ENCODE measurements at regions not wholly inside any gene's neighbourhood (a gene's known extent, or its start where the extent isn't known, plus 50 kb on each side); places are given as distances from the start of the nearest gene placed in this dataset.

DNA sequence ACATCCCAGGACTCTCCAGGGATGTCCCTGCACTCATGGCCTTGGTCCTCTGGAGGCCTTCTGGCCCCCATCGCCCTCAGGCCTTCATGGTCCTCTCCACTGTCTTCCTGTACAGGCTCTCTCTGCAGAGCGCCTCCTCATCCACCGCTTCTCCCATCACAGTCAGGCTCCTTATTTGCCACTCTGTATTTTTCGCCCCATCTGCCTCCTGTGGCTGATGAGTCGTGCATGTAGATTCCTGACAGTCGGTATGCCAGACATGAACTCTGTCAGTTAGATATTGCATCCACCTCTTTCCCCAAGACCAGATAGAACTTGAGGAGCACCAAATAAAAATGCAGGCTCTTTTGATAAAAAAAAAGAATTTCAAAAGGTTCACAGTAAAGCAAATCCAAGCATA lies 362.8 kb downstream of the IRX1 start:
- no peaks in the 10 kb centered on the region for H3K79me2 ChIP-seq
- H3K4me2 ChIP-seq (ENCODE audit: low read length): no peak overlapping the region
- H3K4me1 ChIP-seq: no peaks in the 10 kb centered on the region
- no peaks in the 10 kb centered on the region for H3K36me3 ChIP-seq (ENCODE audit: control insufficient read depth, insufficient read depth, low read length)
- H3K9me3 ChIP-seq (ENCODE audit: control insufficient read depth, low read length): no peaks in the 10 kb centered on the region
- H3K27ac ChIP-seq: no peak overlapping the region
- no peak overlapping the region for H3K4me3 ChIP-seq (ENCODE audit: low read depth, low read length)
- no peaks in the 10 kb centered on the region for H3K27me3 ChIP-seq (ENCODE audit: control insufficient read depth, insufficient read depth, low read length)
- TF ChIP-seq, protein P1, sequence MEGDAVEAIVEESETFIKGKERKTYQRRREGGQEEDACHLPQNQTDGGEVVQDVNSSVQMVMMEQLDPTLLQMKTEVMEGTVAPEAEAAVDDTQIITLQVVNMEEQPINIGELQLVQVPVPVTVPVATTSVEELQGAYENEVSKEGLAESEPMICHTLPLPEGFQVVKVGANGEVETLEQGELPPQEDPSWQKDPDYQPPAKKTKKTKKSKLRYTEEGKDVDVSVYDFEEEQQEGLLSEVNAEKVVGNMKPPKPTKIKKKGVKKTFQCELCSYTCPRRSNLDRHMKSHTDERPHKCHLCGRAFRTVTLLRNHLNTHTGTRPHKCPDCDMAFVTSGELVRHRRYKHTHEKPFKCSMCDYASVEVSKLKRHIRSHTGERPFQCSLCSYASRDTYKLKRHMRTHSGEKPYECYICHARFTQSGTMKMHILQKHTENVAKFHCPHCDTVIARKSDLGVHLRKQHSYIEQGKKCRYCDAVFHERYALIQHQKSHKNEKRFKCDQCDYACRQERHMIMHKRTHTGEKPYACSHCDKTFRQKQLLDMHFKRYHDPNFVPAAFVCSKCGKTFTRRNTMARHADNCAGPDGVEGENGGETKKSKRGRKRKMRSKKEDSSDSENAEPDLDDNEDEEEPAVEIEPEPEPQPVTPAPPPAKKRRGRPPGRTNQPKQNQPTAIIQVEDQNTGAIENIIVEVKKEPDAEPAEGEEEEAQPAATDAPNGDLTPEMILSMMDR (IDR thresholded peaks at IDR 0.05): no peak
- H3K9ac ChIP-seq: no peak overlapping the region
- no peak overlapping the region for H2AFZ ChIP-seq

DNA sequence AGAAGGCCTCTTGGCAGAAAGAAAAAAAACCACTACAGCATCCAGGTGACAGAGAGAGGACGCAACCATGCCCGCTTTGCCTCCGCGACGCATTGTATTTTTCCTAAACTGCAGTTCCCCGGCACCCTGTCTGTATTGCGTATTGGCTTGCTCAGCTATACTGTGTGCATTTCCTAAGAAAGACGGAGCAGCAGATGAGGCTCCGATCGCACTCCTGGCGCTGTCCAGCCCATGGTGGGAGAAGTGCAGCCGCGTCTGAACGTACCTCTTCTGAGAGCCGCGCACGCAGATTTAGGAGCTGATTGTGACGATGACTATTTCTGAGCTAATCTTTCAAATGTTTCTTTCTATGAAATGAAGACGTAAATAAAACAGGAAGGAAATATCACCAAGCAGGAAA lies 366.5 kb downstream of the IRX1 start:
- Histone ChIP-seq H3K36me3 (ENCODE audit: control insufficient read depth, insufficient read depth, low read length) (no peaks in the 10 kb centered on the region), H3K4me2 (ENCODE audit: low read length) (no peak overlapping the region), H3K9me3 (ENCODE audit: control insufficient read depth, low read length) (no peaks in the 10 kb centered on the region), H3K27ac (no peak overlapping the region), H3K4me1 (no peaks in the 10 kb centered on the region), H3K9ac (no peak overlapping the region), H3K79me2 (no peaks in the 10 kb centered on the region), H3K4me3 (ENCODE audit: low read depth, low read length) (no peak overlapping the region), H3K27me3 (ENCODE audit: control insufficient read depth, insufficient read depth, low read length) (no peaks in the 10 kb centered on the region), H2AFZ (no peak overlapping the region)
- TF ChIP-seq, protein P1 (IDR thresholded peaks at IDR 0.05): no peak

DNA sequence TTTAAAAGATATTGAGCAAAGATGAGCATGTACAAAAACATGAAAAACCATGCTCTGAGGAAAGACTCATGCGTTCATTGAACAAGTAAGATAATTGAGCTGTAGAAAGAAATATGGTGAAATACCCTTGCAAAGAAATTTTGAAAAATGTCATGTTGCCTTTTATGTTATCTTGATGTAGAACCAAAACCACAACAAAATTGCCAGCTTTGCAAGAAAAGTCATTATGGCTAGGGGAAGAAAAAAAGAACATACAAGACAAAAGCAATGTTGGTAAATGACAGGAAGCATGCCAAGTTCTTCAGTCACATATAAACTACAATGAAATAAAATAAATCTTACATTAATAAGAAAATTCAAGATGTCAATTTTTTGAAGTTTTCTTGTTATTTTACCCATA lies 368.0 kb downstream of the IRX1 start:
- Histone ChIP-seq H3K36me3 (ENCODE audit: control insufficient read depth, insufficient read depth, low read length) (no peaks in the 10 kb centered on the region), H3K27me3 (ENCODE audit: control insufficient read depth, insufficient read depth, low read length) (no peaks in the 10 kb centered on the region), H3K4me3 (ENCODE audit: low read depth, low read length) (no peak overlapping the region), H3K79me2 (no peaks in the 10 kb centered on the region), H3K9ac (no peak overlapping the region), H3K27ac (no peak overlapping the region), H3K4me1 (no peaks in the 10 kb centered on the region), H3K9me3 (ENCODE audit: control insufficient read depth, low read length) (no peaks in the 10 kb centered on the region), H2AFZ (no peak overlapping the region), H3K4me2 (ENCODE audit: low read length) (no peak overlapping the region)
- TF ChIP-seq, protein P1 (IDR thresholded peaks at IDR 0.05): no peak

DNA sequence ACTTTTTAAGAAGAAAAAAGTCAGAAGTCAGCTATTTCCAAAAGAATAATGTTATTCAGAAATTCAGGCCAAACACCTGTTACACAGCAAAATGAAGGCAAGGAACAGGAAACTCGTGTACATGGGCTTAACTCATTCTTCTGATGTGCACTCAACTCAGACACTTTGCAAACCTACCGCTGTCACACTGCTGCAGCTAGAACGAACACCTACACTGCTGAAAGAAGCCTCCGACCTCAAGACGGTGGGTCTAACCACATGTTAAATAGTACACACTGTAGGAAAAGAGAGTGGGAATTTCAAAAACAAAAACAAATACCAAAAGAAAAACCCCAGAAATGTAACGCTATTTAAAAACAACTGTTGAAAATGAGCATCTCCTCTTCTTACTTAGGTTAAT lies 384.5 kb downstream of the IRX1 start:
- Histone ChIP-seq H3K27ac (no peak overlapping the region), H2AFZ (no peak overlapping the region), H3K79me2 (no peaks in the 10 kb centered on the region), H3K4me1 (no peaks in the 10 kb centered on the region), H3K4me2 (ENCODE audit: low read length) (no peak overlapping the region), H3K27me3 (ENCODE audit: control insufficient read depth, insufficient read depth, low read length) (no peaks in the 10 kb centered on the region), H3K36me3 (ENCODE audit: control insufficient read depth, insufficient read depth, low read length) (no peaks in the 10 kb centered on the region), H3K9ac (no peak overlapping the region), H3K9me3 (ENCODE audit: control insufficient read depth, low read length) (no peaks in the 10 kb centered on the region), H3K4me3 (ENCODE audit: low read depth, low read length) (no peak overlapping the region)
- TF ChIP-seq, protein P1 (IDR thresholded peaks at IDR 0.05): no peak

DNA sequence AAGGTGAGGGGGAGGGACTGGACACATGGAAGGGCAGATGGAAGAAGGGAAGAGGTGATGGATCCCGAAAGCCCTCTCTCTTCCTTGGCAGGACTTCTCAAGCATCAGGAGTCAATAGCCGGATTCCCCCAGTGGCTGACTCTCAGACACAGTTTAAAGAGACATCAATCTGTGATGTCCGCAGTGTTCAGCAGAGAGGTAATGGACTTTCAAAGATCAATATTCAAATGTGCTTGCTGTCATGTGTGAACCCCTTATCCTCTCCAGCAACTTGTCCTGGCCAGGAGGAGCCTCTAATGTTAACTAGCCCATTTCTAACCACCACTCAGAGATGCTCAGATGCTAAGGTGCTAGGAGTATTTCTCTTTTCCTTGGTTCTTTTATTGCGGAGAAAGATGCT lies 392.2 kb downstream of the IRX1 start:
- H3K27me3 ChIP-seq (ENCODE audit: control insufficient read depth, insufficient read depth, low read length): no peaks in the 10 kb centered on the region
- H2AFZ ChIP-seq: no peak overlapping the region
- H3K36me3 ChIP-seq (ENCODE audit: control insufficient read depth, insufficient read depth, low read length): no peaks in the 10 kb centered on the region
- H3K27ac ChIP-seq: no peak overlapping the region
- H3K79me2 ChIP-seq: no peaks in the 10 kb centered on the region
- no peak overlapping the region for H3K9ac ChIP-seq
- no peak overlapping the region for H3K4me3 ChIP-seq (ENCODE audit: low read depth, low read length)
- no peaks in the 10 kb centered on the region for H3K9me3 ChIP-seq (ENCODE audit: control insufficient read depth, low read length)
- H3K4me1 ChIP-seq: no peaks in the 10 kb centered on the region
- TF ChIP-seq, protein P1 (IDR thresholded peaks at IDR 0.05): no peak
- H3K4me2 ChIP-seq (ENCODE audit: low read length): no peak overlapping the region
